ENCODE measurements at regions not wholly inside any gene's neighbourhood (a gene's known extent, or its start where the extent isn't known, plus 50 kb on each side); places are given as distances from the start of the nearest gene placed in this dataset.

DNA sequence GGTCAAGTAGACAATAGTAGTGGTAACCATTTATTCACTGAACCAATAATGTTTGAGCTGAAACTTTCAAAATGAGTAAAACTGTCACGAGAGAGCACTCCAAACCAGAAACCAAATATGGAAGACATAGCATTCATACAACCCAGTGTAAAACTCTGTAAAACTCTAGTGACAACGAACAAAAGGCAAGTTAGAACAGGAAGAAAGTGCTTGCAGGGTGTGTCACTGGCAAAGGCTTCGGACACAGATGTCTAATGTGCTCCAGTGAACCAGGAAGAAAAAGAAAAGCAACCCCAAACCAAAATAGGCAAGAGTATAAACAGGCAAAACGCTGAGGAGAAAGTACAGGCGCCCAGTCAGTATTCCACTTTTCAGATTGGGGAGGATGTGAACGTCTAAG is 79.3 kb upstream of the FZD10 start:
- Histone ChIP-seq H2BK20ac (ENCODE audit: low read length) (no peak overlapping the region), H3K23ac (ENCODE audit: insufficient read length) (no peak overlapping the region), H3K9ac (replicated peaks in 1 of 4; ENCODE audit: extremely low read depth in 1 of 4, low read depth in 3 of 4, low read length in 3 of 4) (no peak overlapping the region), H3K27me3 (replicated peaks in 1 of 4; ENCODE audit: control insufficient read depth in 3 of 4, extremely low read depth in 1 of 4, insufficient read depth in 3 of 4, low read length in 3 of 4) (peaks cover 0 to 6% (median 4%) of the 10 kb centered on the region in 4 experiments; a peak in 4 of 7 replicates), H3K9me3 (ENCODE audit: insufficient read depth in 2 of 2, low read depth in 1 of 2, low read length in 1 of 2) (no peaks in the 10 kb centered on the region; a peak in 2 of 4 replicates), H3K79me2 (ENCODE audit: control insufficient read depth in 1 of 2, insufficient read depth in 2 of 2, low read length in 2 of 2) (no peaks in the 10 kb centered on the region), H3K4me3 (ENCODE audit: extremely low read depth in 1 of 4, insufficient read depth in 2 of 4, low read depth in 3 of 4, low read length in 4 of 4) (no peak overlapping the region), H3K79me1 (ENCODE audit: low read depth, low read length) (no peaks in the 10 kb centered on the region; the same call in 1 of the 2 replicates), H4K5ac (ENCODE audit: insufficient read length, low read depth, low read length) (no peak overlapping the region), H4K91ac (replicated peaks; ENCODE audit: insufficient read length, low read length) (no peak overlapping the region), H2AK5ac (ENCODE audit: low read depth, low read length) (no peak overlapping the region), H3K4me1 (replicated peaks in 1 of 4; ENCODE audit: control insufficient read depth in 3 of 4, insufficient read depth in 4 of 4, low read length in 3 of 4) (peaks cover 3 to 14% (median 4%) of the 10 kb centered on the region in 4 experiments; a peak in 6 of 7 replicates), H3K14ac (ENCODE audit: insufficient read length) (no peak overlapping the region), H3K27ac (ENCODE audit: low read depth, low read length) (no peak overlapping the region), H3K23me2 (ENCODE audit: low read depth, low read length) (no peaks in the 10 kb centered on the region), H2AFZ (ENCODE audit: low read length) (no peak overlapping the region), H3K4ac (replicated peaks; ENCODE audit: insufficient read length, low read depth, low read length) (no peak overlapping the region), H3K36me3 (ENCODE audit: control insufficient read depth in 2 of 4, insufficient read depth in 4 of 4, low read length in 3 of 4) (no peaks in the 10 kb centered on the region), H3K18ac (ENCODE audit: extremely low read depth, low read length) (no peak overlapping the region), H3K4me2 (ENCODE audit: insufficient read depth in 1 of 2, low read depth in 2 of 2, low read length in 2 of 2) (no peak overlapping the region), H4K8ac (ENCODE audit: extremely low read depth, insufficient read depth, low read length) (no peak overlapping the region), H4K20me1 (replicated peaks in 1 of 2; ENCODE audit: control insufficient read depth in 1 of 2, insufficient read depth in 2 of 2, low read length in 2 of 2) (peaks cover 0 to 3% of the 10 kb centered on the region in 2 experiments), H2BK5ac (ENCODE audit: low read depth, low read length) (no peak overlapping the region), H2BK15ac (ENCODE audit: low read length) (no peak overlapping the region), H2BK12ac (ENCODE audit: low read depth, low read length) (no peak overlapping the region), H3K56ac (replicated peaks; ENCODE audit: insufficient read length, low read depth, low read length) (no peak overlapping the region), H2BK120ac (replicated peaks; ENCODE audit: low read depth, low read length) (no peak overlapping the region)
- no peak for FAIRE-seq
- no peak for DNase-seq (ENCODE audit: low read depth in 1 of 2, low spot score in 2 of 2)
- TF ChIP-seq ZNF274 (IDR thresholded peaks at IDR 0.05; ENCODE audit: borderline replicate concordance, extremely low read depth, low read length) (no peak), JUN (IDR thresholded peaks at IDR 0.05; ENCODE audit: low read depth, low read length) (no peak), CBX8 (IDR thresholded peaks at IDR 0.05; ENCODE audit: borderline replicate concordance, low read depth, low read length) (no peak), HDAC6 (IDR thresholded peaks at IDR 0.05; ENCODE audit: low read depth, low read length) (no peak)
- POLR2A ChIA-PET (ENCODE audit: partially characterized antibody), result no interaction called here
- CTCF ChIA-PET (ENCODE audit: partially characterized antibody), result interaction anchor here (1.3 kb wide), 1 partner anchor 19 kb away, joined by 4 read pairs; no protein-coding TSS in a partner anchor
- 83% methylated on average over 6 of the region's 6 CpGs; no CpG with 5 or more reads in 1 of the 2 experiments for WGBS, 2 experiments (ENCODE audit: extremely low coverage in 1 of 2, insufficient coverage in 1 of 2, insufficient read length in 1 of 2, insufficient replicate concordance in 2 of 2, low coverage in 1 of 2, low lambda C conversion rate in 2 of 2, missing lambda C conversion rate in 1 of 2)

Data from H1 (cell line).